ENCODE measurements at regions not wholly inside any gene's neighbourhood (a gene's known extent, or its start where the extent isn't known, plus 50 kb on each side); places are given as distances from the start of the nearest gene placed in this dataset.

- H3K4me3 ChIP-seq (ENCODE audit: low read depth, low read length): no peak overlapping the region
- no peak for DNase-seq (ENCODE audit: low read depth)
- TF ChIP-seq CTCF (IDR thresholded peaks at IDR 0.05; ENCODE audit: insufficient read depth, low read depth, low read length): no peak
Measured at GRCh38 chr12:98113548-98113947, 401.8 kb upstream of the TMPO start.

- H3K4me3 ChIP-seq (ENCODE audit: low read depth, low read length): no peak overlapping the region
- DNase-seq (ENCODE audit: low read depth): no peak
- TF ChIP-seq CTCF (IDR thresholded peaks at IDR 0.05; ENCODE audit: insufficient read depth, low read depth, low read length): no peak
Measured at GRCh38 chr12:98121963-98122362, 393.4 kb upstream of the TMPO start.

- no peak for DNase-seq (ENCODE audit: low read depth)
- no peak overlapping the region for H3K4me3 ChIP-seq (ENCODE audit: low read depth, low read length)
- TF ChIP-seq CTCF (IDR thresholded peaks at IDR 0.05; ENCODE audit: insufficient read depth, low read depth, low read length): no peak
Measured at GRCh38 chr12:98123021-98123461, 392.3 kb upstream of the TMPO start.

- no peak overlapping the region for H3K4me3 ChIP-seq (ENCODE audit: low read depth, low read length)
- no peak for TF ChIP-seq CTCF (IDR thresholded peaks at IDR 0.05; ENCODE audit: insufficient read depth, low read depth, low read length)
- no peak for DNase-seq (ENCODE audit: low read depth)
Measured at GRCh38 chr12:98126637-98127335, 388.6 kb upstream of the TMPO start.

GRCh38 chr12:98127336-98127679, 388.1 kb upstream of the TMPO start:
- DNase-seq (ENCODE audit: low read depth): no peak
- no peak overlapping the region for H3K4me3 ChIP-seq (ENCODE audit: low read depth, low read length)

GRCh38 chr12:98127854-98128253, 387.5 kb upstream of the TMPO start:
- TF ChIP-seq CTCF (IDR thresholded peaks at IDR 0.05; ENCODE audit: insufficient read depth, low read depth, low read length): no peak
- H3K4me3 ChIP-seq (ENCODE audit: low read depth, low read length): no peak overlapping the region
- no peak for DNase-seq (ENCODE audit: low read depth)

More at GRCh38 chr12:98127336-98127679, 388.1 kb upstream of the TMPO start:
- no peak for TF ChIP-seq CTCF (IDR thresholded peaks at IDR 0.05; ENCODE audit: insufficient read depth, low read depth, low read length)

GRCh38 chr12:98136544-98136943, 378.8 kb upstream of the TMPO start:
- DNase-seq (ENCODE audit: low read depth): no peak
- no peak for TF ChIP-seq CTCF (IDR thresholded peaks at IDR 0.05; ENCODE audit: insufficient read depth, low read depth, low read length)
- no peak overlapping the region for H3K4me3 ChIP-seq (ENCODE audit: low read depth, low read length)

All from fibroblast of villous mesenchyme (primary cell).